Esophagus squamous epithelium (tissue), 5 donors: ENCODE measurements at regions not wholly inside any gene's neighbourhood (a gene's known extent, or its start where the extent isn't known, plus 50 kb on each side); places are given as distances from the start of the nearest gene placed in this dataset.

Source experiments
- DNase-seq: peaks from one replicate; lab custom pipeline; 2025; lab: John Stamatoyannopoulos, UW
- H3K27ac ChIP-seq, 4 donors: fragments of 200-600 bp; sonication (generic); one replicate each; pipeline ENCODE4 v1.5.1; 2016 to 2019; ENCODE audit warnings: mild to moderate bottlenecking in 1 of 4
- H3K27me3 ChIP-seq, 4 donors: fragments of 200-600 bp; sonication (generic); 1 replicate in 3 of 4; 2 replicates in 1 of 4; pipeline versions ENCODE4 v1.5.1 to v1.6.0; 2017 to 2021; ENCODE audit warnings: antibody characterized with exemption in 1 of 4
- H3K36me3 ChIP-seq, 3 donors: fragments of 200-600 bp; sonication (generic); one replicate each; pipeline ENCODE4 v1.5.1; 2016 to 2019
- H3K4me1 ChIP-seq, 3 donors: fragments of 200-600 bp; sonication (generic); one replicate each; pipeline ENCODE4 v1.5.1; 2017 to 2019
- H3K4me3 ChIP-seq, 4 donors: fragments of 200-600 bp; sonication (generic); 1 replicate in 3 of 4; 2 replicates in 1 of 4; pipeline ENCODE4 v1.5.1; 2016 to 2019; ENCODE audit warnings: mild to moderate bottlenecking in 2 of 4, moderate library complexity in 1 of 4
- H3K9me3 ChIP-seq, 3 donors: fragments of 200-600 bp; sonication (generic); one replicate each; pipeline ENCODE4 v1.5.1; 2016 to 2019
- CTCF ChIP-seq, 6 experiments: fragments of 450-650 bp in 4 of 6; fragments of 200-600 bp in 2 of 6; sonication (generic) in 2 of 6; IDR thresholded peaks; one replicate each; pipeline ENCODE4 v1.5.1; 2016 to 2019; ENCODE audit warnings: antibody characterized with exemption in 6 of 6, mild to moderate bottlenecking in 4 of 6, moderate library complexity in 4 of 6
- POLR2A ChIP-seq, 4 donors: fragments of 450-650 bp; IDR thresholded peaks; one replicate each; pipeline ENCODE4 v1.6.1; 2017; ENCODE audit warnings: antibody characterized with exemption in 4 of 4, mild to moderate bottlenecking in 4 of 4, moderate library complexity in 3 of 4
- WGBS, 2 donors: methylation state at CpG; one replicate each; pipeline ENCODE4 v1.1.5; 2018; 5-methylcytosine and 5-hydroxymethylcytosine counted together
- intact Hi-C: fragments of 100-400 bp; cut with DNase I; formaldehyde crosslinking; loops from one replicate; pipeline ENCODE4 v1.15.0; 2022
- donor health status: DM: yes; HTN: yes; CAD: no.

GRCh38 chr13:86462011-86462410, 662.8 kb upstream of the SLITRK6 start:
- no peaks in the 10 kb centered on the region for H3K27me3 ChIP-seq
- intact Hi-C loops, result no loop called here
- no peak overlapping the region for H3K4me3 ChIP-seq
- no peaks in the 10 kb centered on the region for H3K36me3 ChIP-seq
- DNase-seq, result no peak
- H3K9me3 ChIP-seq, result no peaks in the 10 kb centered on the region
- no peaks in the 10 kb centered on the region for H3K4me1 ChIP-seq
- H3K27ac ChIP-seq, result no peak overlapping the region
- no peak for TF ChIP-seq CTCF (IDR thresholded peaks at IDR 0.05)
- no peak for TF ChIP-seq POLR2A (IDR thresholded peaks at IDR 0.05)

- intact Hi-C loops, result no loop called here
These were observed 665.0 kb upstream of the SLITRK6 start for GRCh38 chr13:86464193-86464592.

GRCh38 chr13:86474971-86475370, 675.8 kb upstream of the SLITRK6 start:
- Histone ChIP-seq H3K9me3 (peaks cover 0 to 8% (median 0%) of the 10 kb centered on the region in 3 donors), H3K27me3 (no peaks in the 10 kb centered on the region), H3K27ac (no peak overlapping the region), H3K4me1 (no peaks in the 10 kb centered on the region), H3K4me3 (no peak overlapping the region), H3K36me3 (no peaks in the 10 kb centered on the region)
- intact Hi-C loops, result no loop called here
- no peak for DNase-seq
- TF ChIP-seq CTCF (IDR thresholded peaks at IDR 0.05) (no peak), POLR2A (IDR thresholded peaks at IDR 0.05) (no peak)
- WGBS, 2 donors, result 67 to 78% methylated on average over 1 of the region's 1 CpG

More at GRCh38 chr13:86464193-86464592, 665.0 kb upstream of the SLITRK6 start:
- H3K27ac ChIP-seq, result no peak overlapping the region
- TF ChIP-seq POLR2A (IDR thresholded peaks at IDR 0.05), result no peak
- TF ChIP-seq CTCF (IDR thresholded peaks at IDR 0.05), result no peak
- 48 to 52% methylated on average over 3 of the region's 3 CpGs for WGBS, 2 donors
- DNase-seq, result no peak
- H3K27me3 ChIP-seq, result no peaks in the 10 kb centered on the region
- H3K36me3 ChIP-seq, result no peaks in the 10 kb centered on the region
- no peaks in the 10 kb centered on the region for H3K9me3 ChIP-seq
- H3K4me3 ChIP-seq, result no peak overlapping the region
- H3K4me1 ChIP-seq, result no peaks in the 10 kb centered on the region

- intact Hi-C loops, result no loop called here
- TF ChIP-seq POLR2A (IDR thresholded peaks at IDR 0.05) (no peak), CTCF (IDR thresholded peaks at IDR 0.05) (no peak)
- 62 to 74% methylated on average over 5 of the region's 5 CpGs for WGBS, 2 donors
- DNase-seq, result no peak
- H3K4me1 ChIP-seq, result no peaks in the 10 kb centered on the region
- no peak overlapping the region for H3K27ac ChIP-seq
- H3K4me3 ChIP-seq, result no peak overlapping the region
- no peaks in the 10 kb centered on the region for H3K27me3 ChIP-seq
- H3K36me3 ChIP-seq, result no peaks in the 10 kb centered on the region
- H3K9me3 ChIP-seq, result peaks cover 0 to 4% (median 0%) of the 10 kb centered on the region in 3 donors
These were observed 677.4 kb upstream of the SLITRK6 start for GRCh38 chr13:86476656-86477055.

- Histone ChIP-seq H3K4me1 (no peaks in the 10 kb centered on the region), H3K36me3 (no peaks in the 10 kb centered on the region), H3K27ac (no peak overlapping the region), H3K9me3 (no peaks in the 10 kb centered on the region), H3K27me3 (no peaks in the 10 kb centered on the region), H3K4me3 (no peak overlapping the region)
- intact Hi-C loops, result no loop called here
- DNase-seq, result no peak
- 51 to 54% methylated on average over 3 of the region's 3 CpGs for WGBS, 2 donors
- TF ChIP-seq CTCF (IDR thresholded peaks at IDR 0.05) (no peak), POLR2A (IDR thresholded peaks at IDR 0.05) (no peak)
These were observed 687.4 kb upstream of the SLITRK6 start for GRCh38 chr13:86486582-86486981.
